SK-N-MC (cell line): ENCODE measurements at regions not wholly inside any gene's neighbourhood (a gene's known extent, or its start where the extent isn't known, plus 50 kb on each side); places are given as distances from the start of the nearest gene placed in this dataset.

Experiments used
- EZH2 ChIP-seq: fragments of 200-600 bp; sonication (generic); IDR thresholded peaks from one replicate; pipeline ENCODE4 v1.6.1; 2017; ENCODE audit warnings: antibody characterized with exemption
- POLR2AphosphoS5 ChIP-seq: IDR thresholded peaks from 2 replicates; pipeline ENCODE4 v1.6.1; 2012; ENCODE audit warnings: mild to moderate bottlenecking, low read depth, low read length, borderline replicate concordance

- no peak for TF ChIP-seq POLR2AphosphoS5
- TF ChIP-seq EZH2, result no peak
These were observed 255.4 kb downstream of the TJP1 start for GRCh38 chr15:29566914-29567313.
